K562 (cell line): ENCODE measurements at regions not wholly inside any gene's neighbourhood (a gene's known extent, or its start where the extent isn't known, plus 50 kb on each side); places are given as distances from the start of the nearest gene placed in this dataset.

Experiments
- ATAC-seq: fragments of 200-7000 bp; cut with Tn5 transposase; 3 replicates; pipeline ENCODE4 v1.9.1; 2020; ENCODE audit warnings: moderate library complexity
- BruUV-seq: library from RNA; stranded (reverse); fragments of 400-500 nt; replicated peaks from 2 replicates; lab custom pipeline; 2021; lab: Mats Ljungman, UMichigan
- CTCF ChIA-PET: fragments of 300-600 bp; formaldehyde crosslinking; extraction: SDS; loops from one replicate; lab custom pipeline; 2021; ENCODE audit warnings: low intra/inter-chr PET ratio; lab: Yijun Ruan, JAX
- POLR2A ChIA-PET: fragments of 300-600, 350-650 bp; sonication (Branson Sonifier 250); formaldehyde crosslinking; extraction: SDS; loops from one replicate; lab custom pipeline; 2021; ENCODE audit warnings: antibody characterized with exemption, inconsistent platforms; lab: Yijun Ruan, JAX
- DNase-seq, 4 experiments: peaks; one replicate each; pipeline versions ENCODE4 v3.0.0 to v3.0.0-alpha.2; 2011 to 2018; ENCODE audit warnings: low spot score in 3 of 4, mixed read lengths in 3 of 4; ENCODE audit errors: extremely low read depth in 1 of 4
- FAIRE-seq: peaks from 2 replicates; lab custom pipeline; 2011; peaks lifted over from hg19 to GRCh38; lab: Jason Lieb, UNC
- H2AFZ ChIP-seq: 2 replicates; pipeline ENCODE4 v1.6.0; 2011; ENCODE audit warnings: low read depth, low read length, control low read depth, inconsistent platforms
- H3K27ac ChIP-seq: fragments of 200-600 bp; 3 replicates; pipeline ENCODE4 v1.8.0; 2011; ENCODE audit warnings: low read depth, mild to moderate bottlenecking, control low read depth, inconsistent platforms, low read length, moderate library complexity, mixed read lengths; ENCODE audit errors: extremely low read depth
- H3K27me3 ChIP-seq, 2 experiments: fragments of 300-600 bp in 1 of 2; 2 replicates in 1 of 2; 3 replicates in 1 of 2; pipeline versions ENCODE4 v1.6.0 to v1.8.0; 2011; ENCODE audit warnings: inconsistent platforms in 2 of 2, low read length in 2 of 2, mild to moderate bottlenecking in 1 of 2, mixed read lengths in 1 of 2, moderate library complexity in 1 of 2; ENCODE audit not compliant: control insufficient read depth in 2 of 2, insufficient read depth in 2 of 2
- H3K36me3 ChIP-seq: fragments of 300-600 bp; 3 replicates; pipeline ENCODE4 v1.8.0; 2011; ENCODE audit warnings: mild to moderate bottlenecking, low read length, inconsistent platforms; ENCODE audit not compliant: control insufficient read depth, insufficient read depth
- H3K4me1 ChIP-seq, 2 experiments: fragments of 200-600 bp in 1 of 2; replicated peaks in 1 of 2; 2 replicates in 1 of 2; 3 replicates in 1 of 2; pipeline versions ENCODE4 v1.5.1 to v1.8.0; 2011; ENCODE audit warnings: inconsistent platforms in 2 of 2, low read length in 2 of 2, mild to moderate bottlenecking in 1 of 2, mixed read lengths in 1 of 2, moderate library complexity in 1 of 2; ENCODE audit not compliant: control insufficient read depth in 2 of 2, insufficient read depth in 2 of 2
- H3K4me2 ChIP-seq: 2 replicates; pipeline ENCODE4 v1.6.1; 2011; ENCODE audit warnings: low read length, control low read depth, inconsistent platforms, mixed read lengths; ENCODE audit not compliant: insufficient read depth
- H3K4me3 ChIP-seq: fragments of 200-600 bp; sonication (generic), shearing (Covaris generic); 2 replicates; pipeline ENCODE4 v1.5.1; 2016; ENCODE audit warnings: control low read depth, inconsistent platforms
- H3K79me2 ChIP-seq: fragments of 200-600 bp; 3 replicates; pipeline ENCODE4 v1.8.0; 2011; ENCODE audit warnings: low read length, inconsistent platforms; ENCODE audit not compliant: control insufficient read depth, insufficient read depth
- H3K9ac ChIP-seq, 2 experiments: 2 replicates each; pipeline versions ENCODE4 v1.6.0 to v1.6.1; 2011; ENCODE audit warnings: low read depth in 2 of 2, low read length in 2 of 2, control low read depth in 1 of 2, inconsistent platforms in 1 of 2, mild to moderate bottlenecking in 1 of 2, mixed read lengths in 1 of 2; ENCODE audit not compliant: insufficient read depth in 1 of 2
- H3K9me1 ChIP-seq: one replicate; pipeline ENCODE4 v1.6.0; 2011; ENCODE audit warnings: inconsistent platforms, mild to moderate bottlenecking, low read length, moderate library complexity; ENCODE audit not compliant: control insufficient read depth, insufficient read depth
- H3K9me3 ChIP-seq: replicated peaks from 2 replicates; pipeline ENCODE4 v1.5.1; 2011; ENCODE audit warnings: low read depth, low read length, inconsistent platforms; ENCODE audit not compliant: control insufficient read depth, insufficient read depth
- H4K20me1 ChIP-seq: replicated peaks from 2 replicates; pipeline ENCODE4 v1.6.1; 2011; ENCODE audit warnings: low read length, inconsistent platforms, mixed read lengths; ENCODE audit not compliant: control insufficient read depth, insufficient read depth
- BCOR ChIP-seq: fragments of 450-650 bp; IDR thresholded peaks from 2 replicates; pipeline ENCODE4 v1.6.1; 2016
- EGR1 ChIP-seq: fragments of 450-650 bp; conservative IDR thresholded peaks from 2 replicates; pipeline ENCODE4 v1.6.1; 2017; ENCODE audit warnings: mild to moderate bottlenecking
- ERF ChIP-seq: fragments of 450-650 bp; formaldehyde crosslinking; IDR thresholded peaks from 2 replicates; pipeline ENCODE4 v1.4.0; 2020; ENCODE audit warnings: mild to moderate bottlenecking, mixed read lengths
- FOXO4 ChIP-seq: fragments of 450-650 bp; formaldehyde crosslinking; IDR thresholded peaks from 2 replicates; pipeline ENCODE4 v1.4.0; 2020; ENCODE audit warnings: mild to moderate bottlenecking, moderate library complexity
- GABPB2 ChIP-seq: fragments of 250-450 bp; sonication (Bioruptor Pico); conservative IDR thresholded peaks from 2 replicates; pipeline ENCODE4 v1.5.1; 2021; ENCODE audit warnings: mild to moderate bottlenecking
- LARP7 ChIP-seq: fragments of 450-650 bp; IDR thresholded peaks from 2 replicates; pipeline ENCODE4 v1.6.1; 2016
- NELFE ChIP-seq: IDR thresholded peaks from 2 replicates; pipeline ENCODE4 v1.6.1; 2011; ENCODE audit warnings: mild to moderate bottlenecking; ENCODE audit not compliant: insufficient read depth, insufficient read length
- REST ChIP-seq, 2 experiments: fragments of 450-650 bp; formaldehyde crosslinking in 1 of 2; IDR thresholded peaks; 2 replicates each; pipeline versions ENCODE4 v1.4.0 to v1.6.1; 2014 to 2020; ENCODE audit warnings: mild to moderate bottlenecking in 2 of 2, borderline replicate concordance in 1 of 2, low read depth in 1 of 2
- RUNX1 ChIP-seq: sonication (generic); IDR thresholded peaks from 2 replicates; pipeline ENCODE4 v1.6.1; 2016; ENCODE audit warnings: antibody characterized with exemption, low read depth
- SRSF9 ChIP-seq: fragments of 200-400 bp; formaldehyde crosslinking; IDR thresholded peaks from 2 replicates; pipeline ENCODE4 v1.6.1; 2017; ENCODE audit warnings: low read depth, low read length, borderline replicate concordance
- TAF1 ChIP-seq: IDR thresholded peaks from 2 replicates; pipeline ENCODE4 v1.6.1; 2011; ENCODE audit warnings: mild to moderate bottlenecking, low read length, moderate library complexity; ENCODE audit not compliant: insufficient read depth, control insufficient read depth, severe bottlenecking; ENCODE audit errors: extremely low read depth
- THRB ChIP-seq: fragments of 450-650 bp; formaldehyde crosslinking; conservative IDR thresholded peaks from 2 replicates; pipeline ENCODE4 v1.4.0; 2022; ENCODE audit warnings: mild to moderate bottlenecking, missing genetic modification characterization
- ZBTB8A ChIP-seq: fragments of 450-650 bp; IDR thresholded peaks from 2 replicates; pipeline ENCODE4 v1.6.1; 2018; ENCODE audit warnings: mild to moderate bottlenecking, moderate library complexity; ENCODE audit not compliant: partially characterized antibody
- WGBS: fragments of 100-300 bp; shearing (Covaris generic); methylation state at CpG from one replicate; pipeline ENCODE4 v1.1.6; 2016; ENCODE audit warnings: low coverage, mixed read lengths; ENCODE audit not compliant: insufficient coverage; ENCODE audit errors: missing lambda C conversion rate; 5-methylcytosine and 5-hydroxymethylcytosine counted together
- in situ Hi-C: fragments of 300-500 bp; cut with MboI; formaldehyde crosslinking; loops from 4 replicates; pipeline ENCODE4 v1.15.0; 2018; ENCODE audit warnings: inconsistent platforms, mixed read lengths
- intact Hi-C: fragments of 100-400 bp; cut with micrococcal nuclease; formaldehyde crosslinking; loops from 2 replicates; pipeline ENCODE4 v1.14.2; 2022

- TF ChIP-seq ZBTB8A (no peak), EGR1 (no peak), GABPB2 (CRISPR knock-in tag) (no peak), THRB (CRISPR knock-in tag) (no peak), NELFE (no peak), BCOR (no peak), ERF (CRISPR knock-in tag) (no peak), RUNX1 (no peak)
- TF ChIP-seq, all 486 proteins: peak for 0
Measured at GRCh38 chr10:10475812-10476211, 541.9 kb upstream of the CELF2 start (continued).

GRCh38 chr10:10477844-10478243, 539.8 kb upstream of the CELF2 start:
- intact Hi-C loops (no loop called here), in situ Hi-C loops (no loop called here)
- WGBS = 0% methylated on average over 2 of the region's 2 CpGs
- Histone ChIP-seq H3K4me2 (no peak overlapping the region), H3K4me3 (no peak overlapping the region), H3K36me3 (no peaks in the 10 kb centered on the region), H3K9ac (no peak overlapping the region), H3K27me3 (no peaks in the 10 kb centered on the region), H2AFZ (no peak overlapping the region), H3K4me1 (no peaks in the 10 kb centered on the region), H4K20me1 (no peaks in the 10 kb centered on the region), H3K27ac (no peak overlapping the region), H3K79me2 (no peaks in the 10 kb centered on the region), H3K9me3 (no peaks in the 10 kb centered on the region), H3K9me1 (no peaks in the 10 kb centered on the region)
- DNase-seq = no peak
- CTCF ChIA-PET = no interaction called here
- no peak for FAIRE-seq
- POLR2A ChIA-PET = no interaction called here
- ATAC-seq = no peak
- BruUV-seq = no TSS peak
- TF ChIP-seq LARP7 (no peak), REST (IDR thresholded peaks at IDR 0.05; ENCODE audit: borderline replicate concordance) (no peak), REST (CRISPR knock-in tag; IDR thresholded peaks at IDR 0.05; ENCODE audit: low read depth) (no peak), TAF1 (no peak), FOXO4 (no peak), SRSF9 (no peak)
